ENCODE measurements at regions not wholly inside any gene's neighbourhood (a gene's known extent, or its start where the extent isn't known, plus 50 kb on each side); places are given as distances from the start of the nearest gene placed in this dataset.
"Not testable (repeated sequence)": the region's sequence is repeated elsewhere in the genome, so short reads cannot be mapped to it uniquely, and the experiment has no call there.

DNA sequence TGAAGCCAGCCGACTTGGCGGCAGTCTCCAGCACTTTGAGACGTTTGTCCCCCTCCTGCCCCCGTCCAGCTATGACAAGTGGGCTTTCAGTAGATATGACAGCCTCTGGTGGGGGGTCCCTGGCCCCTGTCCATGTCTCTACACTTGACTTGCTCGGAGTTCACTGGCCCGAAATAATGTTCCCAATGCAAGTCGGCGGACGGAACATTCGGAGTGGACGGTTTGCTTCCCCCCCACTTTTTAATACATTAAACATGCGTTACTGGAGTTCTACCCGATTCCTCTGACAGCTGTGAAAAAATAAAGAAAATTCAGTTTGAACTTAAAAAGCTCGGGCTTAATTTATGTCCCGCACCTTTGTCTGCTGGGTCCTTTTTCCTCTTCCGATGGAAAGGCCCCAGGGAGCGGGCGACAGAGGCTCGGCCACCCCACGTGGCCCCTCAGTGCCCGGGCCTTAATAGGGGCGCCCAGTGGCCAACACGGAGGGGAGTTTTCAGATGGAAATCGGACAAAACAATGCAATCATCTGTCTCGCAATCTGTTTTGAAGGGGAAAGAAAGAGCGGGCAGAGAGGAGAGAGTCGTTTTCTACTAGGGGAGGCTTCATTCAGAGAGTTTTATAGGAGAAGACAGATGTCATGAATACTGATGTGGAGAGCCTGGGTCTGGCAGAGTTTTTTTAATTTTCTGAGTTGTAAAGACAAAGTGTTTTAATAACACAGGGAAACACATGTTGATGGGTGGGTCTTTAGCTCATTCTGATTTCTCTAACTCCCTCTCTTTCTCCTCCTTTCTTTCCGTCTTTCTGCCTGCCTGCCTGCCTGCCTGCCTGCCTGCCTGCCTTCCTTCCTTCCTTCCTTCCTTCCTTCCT, 50.2 kb downstream of the SMIM38 start:
- Mint-ChIP-seq H3K36me3 (ENCODE audit: low read depth) (no peaks in the 10 kb centered on the region), H3K4me1 (peaks cover 3% of the 10 kb centered on the region), H3K27me3 (no peaks in the 10 kb centered on the region), H3K9me3 (no peaks in the 10 kb centered on the region), H3K4me3 (no peak overlapping the region), H3K27ac (no peak overlapping the region)
- DNase-seq: no peak
- intact Hi-C loops (cut with micrococcal nuclease): no loop called here

- H3K4me3 Mint-ChIP-seq; intact Hi-C loops (cut with micrococcal nuclease); H3K27ac Mint-ChIP-seq; DNase-seq; H3K27me3 Mint-ChIP-seq; H3K4me1 Mint-ChIP-seq; H3K36me3 Mint-ChIP-seq (ENCODE audit: low read depth); H3K9me3 Mint-ChIP-seq: not testable (repeated sequence)
Observed at GRCh38 chr11:69206613-69206965, 50.9 kb downstream of the SMIM38 start.

DNA sequence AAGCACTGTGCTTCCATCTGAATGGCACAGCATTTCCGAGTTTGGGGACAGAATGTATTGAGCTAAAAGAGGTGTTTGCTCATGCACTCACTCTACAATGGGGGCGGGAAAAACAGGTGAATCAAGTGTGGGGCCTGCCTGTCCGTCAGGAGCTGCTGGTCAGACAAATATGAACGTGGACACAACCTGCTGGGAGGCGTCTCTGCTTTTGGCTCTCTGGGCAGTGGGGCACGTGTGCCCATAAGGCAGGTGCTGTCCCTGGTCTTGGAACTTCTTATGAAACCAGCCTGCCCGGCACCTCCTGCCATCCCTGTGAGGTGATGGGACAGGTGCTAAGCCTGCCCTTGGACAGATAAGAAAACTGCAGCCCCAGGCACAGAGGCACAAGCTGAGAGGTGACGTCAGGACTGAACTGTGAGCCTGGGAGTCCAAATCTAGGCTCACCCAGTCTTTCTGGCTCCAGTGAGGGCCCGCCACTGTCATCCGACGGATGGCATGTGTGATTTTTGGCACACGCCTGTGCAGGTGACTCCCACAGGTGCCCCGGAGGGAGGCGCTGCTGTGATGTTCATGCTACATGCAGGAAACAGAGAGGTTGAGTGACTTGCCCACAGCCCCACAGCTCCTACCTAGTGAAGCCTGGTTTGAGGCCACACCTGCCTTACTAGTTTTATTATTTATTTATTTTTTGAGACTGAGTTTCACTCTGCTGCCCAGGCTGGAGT, 51.6 kb downstream of the SMIM38 start:
- no peaks in the 10 kb centered on the region for H3K9me3 Mint-ChIP-seq

DNA sequence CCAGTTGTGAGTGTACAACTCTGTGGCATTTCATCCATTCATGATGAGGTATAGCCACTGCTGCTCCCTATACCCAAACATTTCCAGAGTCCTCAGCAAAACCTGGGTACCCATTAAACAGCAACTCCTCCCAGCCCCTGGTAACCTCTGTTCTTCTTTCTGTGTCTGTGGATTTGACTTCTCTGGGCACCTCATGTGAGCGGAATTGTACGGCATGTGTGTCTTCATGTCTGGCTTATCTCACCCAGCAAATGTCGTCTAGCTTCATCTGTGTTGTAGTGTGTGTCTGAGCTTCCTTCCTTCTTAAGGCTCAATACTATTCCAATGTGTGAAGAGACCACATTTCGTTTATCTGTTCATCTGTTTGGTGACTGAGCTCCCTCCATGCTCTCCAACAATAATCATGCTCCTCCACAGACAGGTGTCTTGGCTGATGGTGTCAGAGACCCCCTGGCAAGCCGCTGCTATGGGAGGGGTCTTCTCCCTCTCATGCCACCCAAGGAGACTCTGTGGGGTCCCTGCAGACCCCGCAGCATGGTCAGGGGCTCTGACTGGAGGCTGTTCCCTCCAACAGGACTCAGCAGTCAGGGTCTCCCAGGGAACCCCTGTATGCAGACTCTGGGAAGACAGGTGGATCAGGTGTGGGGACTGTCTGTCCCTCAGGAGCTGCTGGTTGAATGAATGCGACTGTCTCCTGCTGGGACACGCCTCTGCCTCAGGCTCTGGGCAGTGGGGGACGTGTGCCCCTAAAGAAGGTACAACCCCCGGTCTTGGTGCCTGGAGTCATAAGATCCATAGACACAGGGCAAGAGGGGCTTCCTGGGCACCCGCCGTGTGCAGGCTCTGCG, 52.7 kb downstream of the SMIM38 start:
- H3K27ac Mint-ChIP-seq: no peak overlapping the region

More for the DNA sequence above, 51.6 kb downstream of the SMIM38 start:
- no peak for DNase-seq
- H3K36me3 Mint-ChIP-seq (ENCODE audit: low read depth): no peaks in the 10 kb centered on the region
- no peak overlapping the region for H3K27ac Mint-ChIP-seq
- no peak overlapping the region for H3K4me3 Mint-ChIP-seq
- H3K27me3 Mint-ChIP-seq: peaks cover 8% of the 10 kb centered on the region
- H3K4me1 Mint-ChIP-seq: peaks cover 5% of the 10 kb centered on the region
- intact Hi-C loops (cut with micrococcal nuclease): no loop called here

GRCh38 chr11:69209038-69209350, 53.3 kb downstream of the SMIM38 start:
- Mint-ChIP-seq H3K27ac (no peak overlapping the region), H3K36me3 (ENCODE audit: low read depth) (no peaks in the 10 kb centered on the region), H3K4me3 (no peak overlapping the region), H3K9me3 (no peaks in the 10 kb centered on the region), H3K4me1 (peaks cover 17% of the 10 kb centered on the region), H3K27me3 (peaks cover 11% of the 10 kb centered on the region)
- intact Hi-C loops (cut with micrococcal nuclease): no loop called here
- DNase-seq: no peak

More for the DNA sequence above, 52.7 kb downstream of the SMIM38 start:
- H3K36me3 Mint-ChIP-seq (ENCODE audit: low read depth): no peaks in the 10 kb centered on the region
- intact Hi-C loops (cut with micrococcal nuclease): no loop called here
- H3K27me3 Mint-ChIP-seq: peaks cover 11% of the 10 kb centered on the region
- H3K4me1 Mint-ChIP-seq: peaks cover 13% of the 10 kb centered on the region
- no peak for DNase-seq
- no peaks in the 10 kb centered on the region for H3K9me3 Mint-ChIP-seq
- no peak overlapping the region for H3K4me3 Mint-ChIP-seq

- peaks cover 19% of the 10 kb centered on the region for H3K4me1 Mint-ChIP-seq
- H3K4me3 Mint-ChIP-seq: no peak overlapping the region
- peaks cover 11% of the 10 kb centered on the region for H3K27me3 Mint-ChIP-seq
- no peak for DNase-seq
- no peaks in the 10 kb centered on the region for H3K36me3 Mint-ChIP-seq (ENCODE audit: low read depth)
- H3K9me3 Mint-ChIP-seq: peaks cover 6% of the 10 kb centered on the region
- no peak overlapping the region for H3K27ac Mint-ChIP-seq
- intact Hi-C loops (cut with micrococcal nuclease): no loop called here
Observed at GRCh38 chr11:69209421-69210309, 53.9 kb downstream of the SMIM38 start.

DNA sequence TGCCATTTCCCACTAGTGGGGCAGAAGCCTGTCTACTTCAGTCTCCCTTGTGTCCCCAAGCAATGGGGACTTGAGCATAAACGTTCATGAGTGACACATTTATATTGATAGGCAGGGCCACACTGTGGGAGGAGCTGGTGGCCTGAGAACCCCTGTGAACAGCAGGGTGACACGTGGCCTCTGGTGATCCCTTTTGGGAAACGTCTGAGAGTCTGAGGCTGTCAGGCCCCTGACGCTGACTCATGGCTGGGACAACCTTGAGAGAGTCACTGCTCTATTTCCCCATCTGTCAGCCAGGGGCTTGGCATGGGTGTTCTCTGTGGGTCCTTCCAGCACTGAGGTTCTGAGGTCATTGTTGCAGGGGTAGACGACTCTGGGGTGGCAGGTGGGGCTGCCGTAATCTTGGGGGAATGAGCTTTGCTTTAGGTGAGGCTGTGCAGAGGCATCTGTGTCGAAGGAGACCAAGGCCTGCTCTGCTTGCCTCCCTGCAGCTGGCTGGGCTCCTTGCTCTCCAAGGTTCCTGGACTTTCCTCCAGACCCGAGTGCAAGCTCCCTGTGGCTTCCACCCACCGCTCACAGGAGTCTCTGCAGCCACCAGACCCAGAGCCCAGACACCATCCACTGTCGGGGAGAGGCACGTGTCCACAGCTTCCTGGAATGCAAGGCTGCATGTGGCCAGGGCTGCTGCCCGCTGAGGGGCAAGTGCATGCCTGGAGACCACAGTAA, 54.7 kb downstream of the SMIM38 start:
- Mint-ChIP-seq H3K4me3 (no peak overlapping the region), H3K27me3 (peaks cover 11% of the 10 kb centered on the region), H3K4me1 (peaks cover 19% of the 10 kb centered on the region), H3K9me3 (peaks cover 8% of the 10 kb centered on the region), H3K36me3 (ENCODE audit: low read depth) (no peaks in the 10 kb centered on the region), H3K27ac (no peak overlapping the region)
- DNase-seq: no peak
- intact Hi-C loops (cut with micrococcal nuclease): no loop called here

DNA sequence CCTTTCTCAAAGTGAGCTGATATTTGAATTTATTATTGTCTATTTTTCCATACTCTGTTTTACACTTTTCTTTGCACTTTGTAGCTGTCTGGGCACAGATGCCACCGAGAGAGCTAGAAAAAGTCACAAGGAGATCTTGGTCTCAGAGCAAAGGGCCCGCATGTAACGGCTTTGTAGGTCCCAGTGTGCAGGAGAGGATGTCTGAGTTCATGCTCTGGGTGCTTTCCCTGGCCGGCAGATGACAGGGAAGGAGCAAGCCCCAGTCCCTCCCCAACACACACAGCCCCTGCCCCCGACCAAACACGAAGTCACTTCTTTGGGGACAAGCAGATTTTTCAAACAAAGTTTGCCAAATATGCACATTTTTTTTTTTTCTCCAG, 55.8 kb downstream of the SMIM38 start:
- H3K9me3 Mint-ChIP-seq: peaks cover 8% of the 10 kb centered on the region
- DNase-seq: no peak
- intact Hi-C loops (cut with micrococcal nuclease): no loop called here
- H3K27ac Mint-ChIP-seq: no peak overlapping the region
- H3K4me1 Mint-ChIP-seq: peaks cover 20% of the 10 kb centered on the region
- H3K4me3 Mint-ChIP-seq: no peak overlapping the region
- no peaks in the 10 kb centered on the region for H3K36me3 Mint-ChIP-seq (ENCODE audit: low read depth)
- peaks cover 11% of the 10 kb centered on the region for H3K27me3 Mint-ChIP-seq

DNA sequence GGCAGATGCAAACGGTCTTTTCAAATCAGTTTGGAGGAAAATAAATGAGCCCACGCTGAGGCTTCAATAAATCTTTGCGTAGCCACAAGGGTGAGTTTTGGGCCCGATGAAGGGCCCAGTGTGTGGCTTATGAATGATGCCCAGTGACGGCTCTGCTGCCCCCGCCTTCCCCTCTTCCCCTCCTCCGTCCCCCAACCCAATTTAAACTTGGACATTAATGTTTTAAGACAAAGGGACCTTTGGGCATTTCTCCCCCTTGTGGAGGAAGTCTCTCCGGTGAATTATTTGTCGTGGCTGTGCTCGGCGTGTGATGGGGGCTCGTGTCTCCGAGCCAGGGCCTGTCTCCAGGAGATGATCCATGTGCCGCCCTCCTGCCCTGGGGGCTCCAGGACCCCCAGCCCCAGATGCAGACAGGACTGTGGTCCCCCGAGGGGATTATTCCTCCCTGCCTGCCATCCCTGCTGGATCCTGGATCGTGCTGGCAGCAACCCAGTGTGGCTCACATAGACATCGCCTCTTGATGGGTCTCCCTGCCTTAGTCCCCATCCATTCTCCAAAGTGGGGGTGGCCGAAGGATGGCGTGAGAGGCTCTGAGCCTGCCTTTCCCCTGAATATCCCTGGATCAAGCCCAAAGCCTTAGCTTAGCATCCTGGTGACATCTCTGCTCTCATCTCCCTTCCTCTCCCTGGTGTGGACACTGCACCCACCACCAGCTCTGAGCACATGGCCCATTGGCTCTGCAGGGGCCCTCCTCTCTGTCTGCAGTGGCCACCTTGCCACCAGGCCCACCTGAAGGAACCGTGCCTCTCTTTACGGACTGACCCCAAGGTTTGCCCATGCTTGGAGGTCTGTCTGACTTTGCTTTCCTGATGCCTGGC, 56.4 kb downstream of the SMIM38 start:
- Mint-ChIP-seq H3K9me3 (peaks cover 8% of the 10 kb centered on the region), H3K27me3 (peaks cover 11% of the 10 kb centered on the region), H3K36me3 (ENCODE audit: low read depth) (no peaks in the 10 kb centered on the region), H3K4me1 (peaks cover 20% of the 10 kb centered on the region), H3K27ac (no peak overlapping the region), H3K4me3 (no peak overlapping the region)
- intact Hi-C loops (cut with micrococcal nuclease): no loop called here
- DNase-seq: no peak

DNA sequence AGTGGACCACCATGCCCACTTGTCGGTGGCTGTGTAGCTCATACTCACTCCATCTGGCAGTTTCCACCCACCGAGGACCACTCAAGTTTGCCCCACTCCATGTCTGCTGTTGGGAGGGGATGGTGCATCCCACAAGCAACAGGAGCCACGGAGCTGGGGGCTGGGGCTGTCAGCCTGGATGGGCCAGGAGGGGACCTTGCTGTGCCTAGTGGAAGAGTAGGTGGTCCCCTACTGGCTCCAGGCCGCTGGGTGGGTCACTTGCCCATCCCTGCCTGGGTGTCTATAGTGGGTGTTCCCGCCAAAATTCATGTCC, 57.0 kb downstream of the SMIM38 start:
- intact Hi-C loops (cut with micrococcal nuclease): loop anchor here (1.0 kb wide), 1 partner anchor 27 kb away; no protein-coding TSS in a partner anchor
- Mint-ChIP-seq H3K27ac (no peak overlapping the region), H3K4me1 (peaks cover 20% of the 10 kb centered on the region), H3K4me3 (no peak overlapping the region), H3K27me3 (peaks cover 11% of the 10 kb centered on the region), H3K9me3 (peaks cover 8% of the 10 kb centered on the region), H3K36me3 (ENCODE audit: low read depth) (no peaks in the 10 kb centered on the region)
- no peak for DNase-seq

DNA sequence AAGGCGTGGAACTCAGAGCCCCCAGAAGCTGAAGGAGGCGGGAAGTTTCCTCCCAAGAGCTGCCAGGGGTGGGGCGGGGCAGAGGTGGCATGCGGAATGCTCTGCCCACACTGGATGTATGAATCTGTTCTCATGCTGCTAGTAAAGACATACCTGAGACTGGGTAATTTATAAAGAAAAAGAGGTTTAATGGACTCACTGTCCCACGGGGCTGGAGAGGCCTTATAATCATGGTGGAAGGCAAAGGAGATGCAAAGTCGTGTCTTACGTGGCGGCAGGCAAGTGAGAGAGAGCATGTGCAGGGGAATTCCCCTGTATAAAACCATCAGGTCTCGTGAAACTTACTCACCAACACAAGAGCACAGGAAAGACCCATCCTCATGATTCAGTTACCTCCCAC, 57.6 kb downstream of the SMIM38 start:
- Mint-ChIP-seq H3K27me3 (peaks cover 11% of the 10 kb centered on the region), H3K4me1 (peaks cover 20% of the 10 kb centered on the region), H3K4me3 (no peak overlapping the region), H3K9me3 (peaks cover 8% of the 10 kb centered on the region), H3K27ac (peak overlapping the region; percentile 35), H3K36me3 (ENCODE audit: low read depth) (no peaks in the 10 kb centered on the region)
- peak; percentile 61 for DNase-seq
- intact Hi-C loops (cut with micrococcal nuclease): loop anchor here (1.0 kb wide), 1 partner anchor 26 kb away; no protein-coding TSS in a partner anchor

GRCh38 chr11:69213964-69214363, 58.2 kb downstream of the SMIM38 start:
- intact Hi-C loops (cut with micrococcal nuclease): loop anchor here (1.0 kb wide), 1 partner anchor 25 kb away; no protein-coding TSS in a partner anchor
- Mint-ChIP-seq H3K4me1 (peaks cover 20% of the 10 kb centered on the region), H3K4me3 (no peak overlapping the region), H3K9me3 (peaks cover 8% of the 10 kb centered on the region), H3K36me3 (ENCODE audit: low read depth) (no peaks in the 10 kb centered on the region), H3K27ac (no peak overlapping the region), H3K27me3 (peaks cover 11% of the 10 kb centered on the region)
- no peak for DNase-seq

Measured in activated CD4-positive, alpha-beta T cell treated with anti-CD3 and anti-CD28 coated beads, Interleukin-2, amount 10 ng/mL, durations not matched to agents 24 days and 14 days (primary cell).